Mammary epithelial cell (primary cell): ENCODE measurements at regions not wholly inside any gene's neighbourhood (a gene's known extent, or its start where the extent isn't known, plus 50 kb on each side); places are given as distances from the start of the nearest gene placed in this dataset.

Source experiments
- EZH2 ChIP-seq: IDR thresholded peaks from 2 replicates; pipeline ENCODE4 v1.6.1; 2012; ENCODE audit warnings: low read length, inconsistent platforms, borderline replicate concordance
- TF ChIP-seq, protein P1 (sequence below), 2 donors: IDR thresholded peaks in 1 of 2; conservative IDR thresholded peaks in 1 of 2; 2 replicates each; pipeline ENCODE4 v1.5.1; 2011 to 2012; ENCODE audit warnings: inconsistent platforms in 2 of 2, low read length in 2 of 2, mild to moderate bottlenecking in 2 of 2, control low read depth in 1 of 2, low read depth in 1 of 2; ENCODE audit not compliant: insufficient read depth in 1 of 2; ENCODE audit errors: extremely low read depth in 1 of 2

DNA sequence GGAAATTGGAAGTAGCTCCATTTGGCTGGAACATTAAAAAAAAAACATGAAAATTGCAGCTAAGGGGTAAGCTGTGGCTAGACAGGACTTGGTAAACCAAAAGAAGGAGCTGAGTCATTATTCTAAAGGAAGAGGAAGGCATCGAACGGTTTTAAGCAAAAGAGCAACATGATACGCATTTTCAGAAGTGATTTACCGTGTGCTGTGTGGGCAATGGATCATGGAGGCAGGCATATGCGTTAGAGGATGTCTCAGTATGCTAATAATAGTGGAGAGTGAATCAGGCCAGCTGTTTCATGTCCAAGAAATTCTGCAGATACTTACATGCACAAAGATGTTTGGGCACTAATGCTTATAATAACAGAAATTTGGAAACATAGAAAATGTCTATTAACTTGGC lies 409.1 kb upstream of the ATP11B start:
- TF ChIP-seq, protein P1, sequence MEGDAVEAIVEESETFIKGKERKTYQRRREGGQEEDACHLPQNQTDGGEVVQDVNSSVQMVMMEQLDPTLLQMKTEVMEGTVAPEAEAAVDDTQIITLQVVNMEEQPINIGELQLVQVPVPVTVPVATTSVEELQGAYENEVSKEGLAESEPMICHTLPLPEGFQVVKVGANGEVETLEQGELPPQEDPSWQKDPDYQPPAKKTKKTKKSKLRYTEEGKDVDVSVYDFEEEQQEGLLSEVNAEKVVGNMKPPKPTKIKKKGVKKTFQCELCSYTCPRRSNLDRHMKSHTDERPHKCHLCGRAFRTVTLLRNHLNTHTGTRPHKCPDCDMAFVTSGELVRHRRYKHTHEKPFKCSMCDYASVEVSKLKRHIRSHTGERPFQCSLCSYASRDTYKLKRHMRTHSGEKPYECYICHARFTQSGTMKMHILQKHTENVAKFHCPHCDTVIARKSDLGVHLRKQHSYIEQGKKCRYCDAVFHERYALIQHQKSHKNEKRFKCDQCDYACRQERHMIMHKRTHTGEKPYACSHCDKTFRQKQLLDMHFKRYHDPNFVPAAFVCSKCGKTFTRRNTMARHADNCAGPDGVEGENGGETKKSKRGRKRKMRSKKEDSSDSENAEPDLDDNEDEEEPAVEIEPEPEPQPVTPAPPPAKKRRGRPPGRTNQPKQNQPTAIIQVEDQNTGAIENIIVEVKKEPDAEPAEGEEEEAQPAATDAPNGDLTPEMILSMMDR (conservative IDR thresholded peaks at IDR 0.05 in 1 of 2, IDR thresholded peaks at IDR 0.05 in 1 of 2; ENCODE audit: extremely low read depth in 1 of 2, insufficient read depth in 1 of 2, low read depth in 1 of 2, low read length in 2 of 2) = no peak
- no peak for TF ChIP-seq EZH2
